ENCODE measurements at regions not wholly inside any gene's neighbourhood (a gene's known extent, or its start where the extent isn't known, plus 50 kb on each side); places are given as distances from the start of the nearest gene placed in this dataset.

- no peaks in the 10 kb centered on the region for H3K9me3 ChIP-seq
- TF ChIP-seq POLR2AphosphoS5 (IDR thresholded peaks at IDR 0.05) = no peak
- TF ChIP-seq, protein P1, sequence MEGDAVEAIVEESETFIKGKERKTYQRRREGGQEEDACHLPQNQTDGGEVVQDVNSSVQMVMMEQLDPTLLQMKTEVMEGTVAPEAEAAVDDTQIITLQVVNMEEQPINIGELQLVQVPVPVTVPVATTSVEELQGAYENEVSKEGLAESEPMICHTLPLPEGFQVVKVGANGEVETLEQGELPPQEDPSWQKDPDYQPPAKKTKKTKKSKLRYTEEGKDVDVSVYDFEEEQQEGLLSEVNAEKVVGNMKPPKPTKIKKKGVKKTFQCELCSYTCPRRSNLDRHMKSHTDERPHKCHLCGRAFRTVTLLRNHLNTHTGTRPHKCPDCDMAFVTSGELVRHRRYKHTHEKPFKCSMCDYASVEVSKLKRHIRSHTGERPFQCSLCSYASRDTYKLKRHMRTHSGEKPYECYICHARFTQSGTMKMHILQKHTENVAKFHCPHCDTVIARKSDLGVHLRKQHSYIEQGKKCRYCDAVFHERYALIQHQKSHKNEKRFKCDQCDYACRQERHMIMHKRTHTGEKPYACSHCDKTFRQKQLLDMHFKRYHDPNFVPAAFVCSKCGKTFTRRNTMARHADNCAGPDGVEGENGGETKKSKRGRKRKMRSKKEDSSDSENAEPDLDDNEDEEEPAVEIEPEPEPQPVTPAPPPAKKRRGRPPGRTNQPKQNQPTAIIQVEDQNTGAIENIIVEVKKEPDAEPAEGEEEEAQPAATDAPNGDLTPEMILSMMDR (IDR thresholded peaks at IDR 0.05) = no peak
- no peak for TF ChIP-seq POLR2A (IDR thresholded peaks at IDR 0.05; ENCODE audit: low read depth)
- TF ChIP-seq EP300 (IDR thresholded peaks at IDR 0.05) = no peak
- no peak overlapping the region for H3K4me3 ChIP-seq
- intact Hi-C loops (cut with DNase I) = no loop called here
- 55% methylated on average over 5 of the region's 5 CpGs for WGBS
- no peaks in the 10 kb centered on the region for H3K36me3 ChIP-seq
- H3K4me1 ChIP-seq = peaks cover 12 to 25% (median 23%) of the 10 kb centered on the region in 4 donors
- no peak for DNase-seq (ENCODE audit: extremely low spot score)
- H3K27me3 ChIP-seq = no peaks in the 10 kb centered on the region
- peak overlapping the region; percentile 40 to 68 (median 62) for H3K27ac ChIP-seq (replicated peaks in 1 of 4)
These were observed 304.7 kb upstream of the PTBP2 start for GRCh38 chr1:96416701-96417444.

GRCh38 chr1:96418969-96419368 lies 302.6 kb upstream of the PTBP2 start:
- TF ChIP-seq POLR2AphosphoS5 (IDR thresholded peaks at IDR 0.05) (no peak), POLR2A (IDR thresholded peaks at IDR 0.05; ENCODE audit: low read depth) (no peak), EP300 (IDR thresholded peaks at IDR 0.05) (no peak)
- TF ChIP-seq, protein P1 (IDR thresholded peaks at IDR 0.05) = no peak
- Histone ChIP-seq H3K4me3 (no peak overlapping the region), H3K9me3 (no peaks in the 10 kb centered on the region), H3K27me3 (no peaks in the 10 kb centered on the region), H3K4me1 (peaks cover 12 to 25% (median 23%) of the 10 kb centered on the region in 4 donors), H3K36me3 (no peaks in the 10 kb centered on the region), H3K27ac (replicated peaks in 1 of 4) (no peak overlapping the region)
- no peak for DNase-seq (ENCODE audit: extremely low spot score)
- 63% methylated on average over 6 of the region's 6 CpGs for WGBS
- intact Hi-C loops (cut with DNase I) = no loop called here

GRCh38 chr1:96424877-96425276 lies 296.7 kb upstream of the PTBP2 start:
- TF ChIP-seq, protein P1 (IDR thresholded peaks at IDR 0.05) = no peak
- TF ChIP-seq POLR2A (IDR thresholded peaks at IDR 0.05; ENCODE audit: low read depth) (no peak), EP300 (IDR thresholded peaks at IDR 0.05) (no peak), POLR2AphosphoS5 (IDR thresholded peaks at IDR 0.05) (no peak)
- no peak overlapping the region for H3K27ac ChIP-seq (replicated peaks in 1 of 4)
- no peaks in the 10 kb centered on the region for H3K27me3 ChIP-seq
- H3K36me3 ChIP-seq = no peaks in the 10 kb centered on the region
- no peaks in the 10 kb centered on the region for H3K9me3 ChIP-seq
- intact Hi-C loops (cut with DNase I) = loop anchor here (5.0 kb wide), 1 partner anchor 112 kb away; no protein-coding TSS in a partner anchor
- H3K4me1 ChIP-seq = peaks cover 0 to 10% (median 0%) of the 10 kb centered on the region in 4 donors
- DNase-seq (ENCODE audit: extremely low spot score) = no peak
- WGBS = 58% methylated on average over 1 of the region's 1 CpG
- H3K4me3 ChIP-seq = no peak overlapping the region

- H3K36me3 ChIP-seq = no peaks in the 10 kb centered on the region
- H3K27me3 ChIP-seq = no peaks in the 10 kb centered on the region
- TF ChIP-seq, protein P1 (IDR thresholded peaks at IDR 0.05) = no peak
- no peak for TF ChIP-seq POLR2AphosphoS5 (IDR thresholded peaks at IDR 0.05)
- TF ChIP-seq EP300 (IDR thresholded peaks at IDR 0.05) = no peak
- no peak for TF ChIP-seq POLR2A (IDR thresholded peaks at IDR 0.05; ENCODE audit: low read depth)
- DNase-seq (ENCODE audit: extremely low spot score) = no peak
- WGBS = 84% methylated on average over 5 of the region's 5 CpGs
- H3K4me1 ChIP-seq = peaks cover 0 to 10% (median 0%) of the 10 kb centered on the region in 4 donors
- H3K27ac ChIP-seq (replicated peaks in 1 of 4) = no peak overlapping the region
- intact Hi-C loops (cut with DNase I) = no loop called here
- H3K4me3 ChIP-seq = no peak overlapping the region
- no peaks in the 10 kb centered on the region for H3K9me3 ChIP-seq
These were observed 296.0 kb upstream of the PTBP2 start for GRCh38 chr1:96425382-96426129.
